CMK (cell line): ENCODE measurements at regions not wholly inside any gene's neighbourhood (a gene's known extent, or its start where the extent isn't known, plus 50 kb on each side); places are given as distances from the start of the nearest gene placed in this dataset.
"Not testable (repeated sequence)": the region's sequence is repeated elsewhere in the genome, so short reads cannot be mapped to it uniquely, and the experiment has no call there.

Experiments used
- DNase-seq: peaks from one replicate; pipeline ENCODE4 v3.0.0-alpha.2; 2010; ENCODE audit warnings: low read depth

DNA sequence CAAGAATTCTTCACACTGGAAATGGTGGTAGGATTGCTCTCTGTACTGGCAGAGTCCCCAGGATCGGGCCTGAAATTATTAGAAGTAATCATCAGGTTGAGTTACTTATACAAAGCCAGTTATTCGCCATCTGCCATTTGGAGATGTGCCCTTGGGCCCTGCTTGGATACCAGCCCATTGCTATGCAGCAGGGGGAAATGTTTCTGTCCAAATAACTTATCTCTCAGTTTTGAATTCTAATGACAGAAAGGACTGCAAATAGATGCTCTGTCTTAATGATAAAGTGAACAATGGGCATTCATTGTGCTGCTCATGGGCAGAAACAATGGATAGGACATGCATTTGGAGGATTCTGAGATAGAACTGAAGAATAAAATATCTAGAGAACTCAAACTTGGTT is 139.1 kb upstream of the PELI2 start:
- no peak for DNase-seq

DNA sequence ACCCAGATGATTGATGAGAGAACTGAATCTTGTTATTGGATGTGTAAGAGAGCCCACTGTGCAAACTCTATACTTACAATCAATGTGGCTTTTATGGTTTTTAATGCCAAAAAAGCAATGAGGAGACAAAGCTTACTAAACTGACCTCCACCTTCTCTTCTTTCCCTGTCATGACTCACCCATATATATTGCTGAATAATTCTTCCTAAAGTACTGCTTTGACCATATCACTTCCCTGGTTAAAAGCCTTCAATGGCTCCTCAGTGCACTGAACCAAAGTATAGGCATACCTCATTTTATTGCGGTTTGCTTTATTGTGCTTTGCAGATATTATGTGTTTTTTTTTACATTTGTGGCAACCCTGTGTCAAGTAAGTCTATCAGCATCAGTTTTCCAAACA is 138.4 kb upstream of the PELI2 start:
- DNase-seq: no peak

DNA sequence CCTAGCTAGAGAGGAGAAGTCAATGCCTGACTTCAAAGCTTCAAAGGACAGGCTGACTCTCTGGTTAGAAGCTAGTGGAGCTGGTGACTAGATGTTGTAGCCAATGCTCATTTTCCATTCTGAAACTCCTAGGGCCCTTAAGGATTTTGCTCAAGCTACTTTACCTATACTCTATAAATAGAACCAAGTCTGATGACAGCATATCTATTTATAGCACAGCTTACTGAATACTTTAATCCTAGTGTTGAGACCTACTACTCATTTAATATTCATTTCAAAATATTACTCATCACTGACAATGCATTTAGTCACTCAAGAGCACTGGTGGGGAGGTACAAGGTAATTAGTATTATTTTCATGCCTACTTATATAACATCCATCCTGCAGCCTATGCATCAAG is 137.2 kb upstream of the PELI2 start:
- no peak for DNase-seq

- no peak for DNase-seq
Observed at GRCh38 chr14:55986069-55986468, 132.1 kb upstream of the PELI2 start.

DNA sequence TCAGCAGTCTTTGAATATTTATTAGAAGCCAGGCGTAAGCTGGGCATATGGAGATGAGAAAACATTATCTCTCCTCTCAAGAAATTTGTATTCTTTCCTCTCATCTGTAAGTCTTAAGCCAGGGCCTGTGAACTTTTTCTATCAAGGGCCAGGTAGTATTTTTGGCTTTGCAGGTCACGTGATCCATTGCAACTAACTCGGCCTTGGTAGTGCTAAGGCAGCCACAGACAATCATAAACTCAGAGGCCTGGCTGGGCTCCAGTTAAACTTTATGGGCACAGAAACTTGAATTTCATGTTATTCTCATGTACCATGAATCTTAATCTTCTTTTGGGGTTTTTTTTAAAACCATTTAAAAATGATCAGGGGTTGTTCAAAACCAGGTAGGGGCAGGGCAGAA is 117.4 kb upstream of the PELI2 start:
- DNase-seq: no peak

DNA sequence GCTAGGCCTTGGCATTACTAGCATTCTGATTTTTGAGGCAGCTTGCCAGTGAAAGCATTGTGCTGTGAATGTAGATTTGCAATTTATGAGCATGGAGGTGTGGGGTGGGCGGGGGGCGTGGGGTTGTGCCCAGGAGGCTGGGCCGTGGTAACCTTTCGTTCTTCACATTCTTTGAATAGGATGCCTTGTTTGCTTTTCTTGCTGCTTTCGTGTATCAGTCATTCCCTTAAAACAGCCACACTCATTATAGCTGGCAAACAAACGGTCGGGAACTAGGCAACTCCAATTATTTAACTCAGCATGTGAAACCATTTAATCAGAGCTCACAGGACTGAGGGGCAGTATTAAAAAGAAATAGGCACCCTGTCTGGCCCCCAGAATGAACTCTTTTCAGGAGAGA is 115.9 kb upstream of the PELI2 start:
- DNase-seq: no peak

- no peak for DNase-seq
Observed at GRCh38 chr14:56002876-56003625, 115.2 kb upstream of the PELI2 start.

DNA sequence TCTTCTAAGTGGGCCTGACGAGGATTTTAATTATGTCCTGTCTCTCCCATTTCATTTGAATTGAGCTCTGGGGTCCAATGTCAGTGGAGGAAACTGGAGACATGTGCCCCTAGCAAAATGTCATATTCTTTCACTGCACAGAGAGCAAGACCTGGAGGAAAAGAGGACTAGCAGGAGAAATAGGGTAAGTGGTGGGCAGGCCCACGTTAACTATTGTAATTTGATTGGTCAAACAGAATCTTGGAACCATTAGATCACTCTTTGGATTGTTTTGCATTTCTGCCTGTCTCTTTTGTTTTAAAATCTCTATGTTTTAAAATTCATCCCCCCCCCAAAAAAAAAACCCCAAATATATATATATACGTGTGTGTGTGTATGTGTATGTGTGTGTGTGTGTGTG is 113.9 kb upstream of the PELI2 start:
- no peak for DNase-seq

DNA sequence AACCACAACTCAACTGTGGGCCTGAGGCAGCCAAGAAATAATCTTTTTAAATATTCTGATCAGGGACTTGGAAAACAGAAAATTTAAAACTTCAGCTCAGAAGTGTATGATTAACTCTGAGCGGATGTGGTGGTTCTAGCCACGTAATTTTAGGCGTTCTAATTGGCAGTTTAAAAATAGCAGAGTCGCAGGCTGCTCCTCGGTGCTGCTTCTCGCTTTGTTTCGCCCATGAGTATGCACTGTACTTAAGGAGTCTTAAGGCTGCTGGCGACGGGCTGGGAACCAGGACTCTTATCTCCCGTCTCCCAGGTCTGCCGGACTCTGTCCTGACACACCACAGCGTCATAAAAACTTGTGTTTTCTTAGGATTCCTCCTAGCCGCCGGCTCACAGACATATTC is 113.4 kb upstream of the PELI2 start:
- DNase-seq: no peak

GRCh38 chr14:56005191-56006053 is 112.8 kb upstream of the PELI2 start:
- DNase-seq: no peak

DNA sequence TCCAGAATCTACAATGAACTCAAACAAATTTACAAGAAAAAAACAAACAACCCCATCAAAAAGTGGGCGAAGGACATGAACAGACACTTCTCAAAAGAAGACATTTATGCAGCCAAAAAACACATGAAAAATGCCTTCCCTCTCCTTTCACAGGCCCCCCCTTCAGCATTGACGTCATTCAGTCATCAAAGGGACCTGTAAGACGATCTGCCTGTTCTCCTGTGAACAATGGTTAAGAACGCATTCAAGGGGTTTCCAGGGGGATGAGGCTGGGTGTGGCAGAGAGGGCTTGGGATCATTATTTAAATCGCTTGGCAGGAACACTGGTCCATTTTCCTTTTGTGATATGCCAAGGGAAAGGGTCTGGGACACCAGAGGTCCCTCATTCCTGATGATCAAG is 110.7 kb upstream of the PELI2 start:
- not testable (repeated sequence) for DNase-seq

DNA sequence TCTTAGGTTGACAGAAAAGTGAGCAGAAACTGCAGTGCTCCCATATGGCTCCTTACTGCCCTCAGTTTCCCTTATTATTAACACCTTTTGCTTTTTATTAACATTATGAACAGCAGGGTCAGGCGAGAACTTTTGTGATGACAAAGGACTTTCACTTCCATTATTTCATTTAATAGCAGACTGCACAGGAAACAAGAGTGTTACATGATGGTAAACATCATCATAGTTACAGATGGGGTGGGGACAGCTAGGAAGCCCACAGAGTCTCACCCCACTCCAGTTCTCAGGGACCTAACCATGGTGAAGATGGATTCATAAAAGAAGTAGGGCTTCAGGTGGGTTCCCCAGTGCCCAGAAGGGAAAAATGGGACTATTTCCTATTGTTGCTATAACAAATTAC is 110.1 kb upstream of the PELI2 start:
- no peak for DNase-seq

DNA sequence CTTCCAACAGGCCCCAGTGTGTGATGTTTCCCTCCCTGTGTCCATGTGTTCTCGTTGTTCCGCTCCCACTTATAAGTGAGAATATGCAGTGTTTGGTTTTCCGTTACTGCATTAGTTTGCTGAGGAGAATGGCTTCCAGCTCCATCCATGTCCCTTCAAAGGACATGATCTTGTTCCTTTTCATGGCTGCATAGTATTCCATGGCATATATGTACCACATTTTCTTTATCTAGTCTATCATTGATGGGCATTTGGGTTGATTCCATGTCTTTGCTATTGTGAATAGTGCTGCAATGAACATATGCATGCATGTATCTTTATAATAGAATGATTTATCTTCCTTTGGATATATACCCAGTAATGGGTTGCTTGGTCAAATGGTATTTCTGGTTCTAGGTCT is 109.5 kb upstream of the PELI2 start:
- DNase-seq: not testable (repeated sequence)

DNA sequence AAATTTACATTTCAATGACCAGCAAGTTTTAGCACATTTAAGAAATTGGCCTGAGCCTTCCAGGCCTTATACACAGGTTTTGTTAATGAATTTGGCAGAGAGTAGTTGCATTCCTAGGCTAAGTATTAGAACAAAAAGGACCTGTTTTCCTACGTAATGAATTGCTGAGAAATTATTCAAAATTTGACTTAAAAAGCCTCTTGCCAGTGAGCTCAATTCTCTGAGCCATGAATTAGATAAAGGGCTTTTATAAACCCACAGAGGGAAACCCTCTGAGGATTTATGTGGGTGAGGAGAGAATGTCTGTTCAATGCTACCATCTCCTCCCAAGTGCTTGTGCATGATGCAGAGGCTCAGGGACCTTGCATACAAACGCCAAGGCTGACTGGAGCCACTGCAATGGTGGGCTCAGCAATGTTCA is 94.5 kb upstream of the PELI2 start:
- no peak for DNase-seq

DNA sequence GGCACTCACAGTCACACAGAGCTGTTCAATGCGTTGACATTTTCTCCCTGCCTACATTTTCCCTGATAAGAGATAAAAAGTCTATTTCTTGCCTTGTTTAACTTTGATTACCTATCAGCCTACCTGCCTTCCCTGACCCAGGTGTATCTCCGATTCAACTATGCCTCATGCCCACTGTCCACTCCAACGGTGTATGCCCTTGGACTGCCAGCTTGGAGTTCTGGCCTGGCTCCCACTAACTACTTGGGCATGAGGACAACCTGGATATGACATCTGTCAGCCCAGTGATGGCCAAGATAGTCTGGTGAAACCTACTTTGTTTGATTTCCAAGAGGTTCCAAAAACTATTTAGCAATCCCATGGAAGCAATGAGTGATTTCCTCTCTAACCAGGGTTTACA is 93.0 kb upstream of the PELI2 start:
- no peak for DNase-seq

- DNase-seq: no peak
Observed at GRCh38 chr14:56026506-56026905, 91.7 kb upstream of the PELI2 start.

- DNase-seq: no peak
Observed at GRCh38 chr14:56027421-56027820, 90.8 kb upstream of the PELI2 start.

- DNase-seq: no peak
Observed at GRCh38 chr14:56027916-56028712, 90.1 kb upstream of the PELI2 start.

DNA sequence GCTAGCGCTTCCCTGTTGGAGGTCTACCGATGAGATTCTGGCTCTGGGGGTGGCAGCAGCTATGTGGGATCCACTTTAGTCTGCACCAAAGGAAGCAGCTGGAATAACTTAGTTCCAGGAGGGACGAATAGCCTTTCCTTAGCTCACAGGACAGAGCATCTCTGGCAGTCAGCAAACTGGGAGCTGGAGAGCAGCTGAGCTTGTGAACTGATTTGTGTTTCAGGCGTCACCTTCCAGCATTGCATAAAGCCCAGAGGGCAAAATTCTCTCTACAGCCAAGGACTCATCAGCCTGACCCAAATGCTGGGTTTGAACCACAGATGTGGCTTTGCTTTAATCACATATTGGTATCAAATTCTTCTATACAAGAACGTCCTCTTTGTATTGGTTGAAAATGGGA is 81.9 kb upstream of the PELI2 start:
- DNase-seq: no peak

GRCh38 chr14:56040121-56040520 is 78.1 kb upstream of the PELI2 start:
- no peak for DNase-seq

DNA sequence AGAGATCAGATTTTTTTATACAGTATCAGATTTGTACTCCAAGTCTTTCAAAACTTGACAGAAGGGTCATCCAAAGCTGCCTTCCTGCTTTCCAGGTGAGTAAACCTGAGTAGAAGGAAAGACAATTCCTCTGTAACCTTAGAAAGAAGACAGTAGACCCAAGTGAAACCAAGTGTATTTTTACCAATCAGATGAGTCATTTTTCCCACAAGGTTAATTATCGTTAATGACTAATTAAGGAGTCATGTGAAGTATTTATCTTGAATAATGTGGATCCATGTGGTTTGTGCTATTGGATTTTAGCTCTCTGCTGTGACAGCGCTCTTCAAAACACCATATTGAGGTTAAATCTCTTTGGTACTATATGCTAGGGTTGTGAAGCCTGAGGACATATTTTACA is 74.0 kb upstream of the PELI2 start:
- DNase-seq: no peak

DNA sequence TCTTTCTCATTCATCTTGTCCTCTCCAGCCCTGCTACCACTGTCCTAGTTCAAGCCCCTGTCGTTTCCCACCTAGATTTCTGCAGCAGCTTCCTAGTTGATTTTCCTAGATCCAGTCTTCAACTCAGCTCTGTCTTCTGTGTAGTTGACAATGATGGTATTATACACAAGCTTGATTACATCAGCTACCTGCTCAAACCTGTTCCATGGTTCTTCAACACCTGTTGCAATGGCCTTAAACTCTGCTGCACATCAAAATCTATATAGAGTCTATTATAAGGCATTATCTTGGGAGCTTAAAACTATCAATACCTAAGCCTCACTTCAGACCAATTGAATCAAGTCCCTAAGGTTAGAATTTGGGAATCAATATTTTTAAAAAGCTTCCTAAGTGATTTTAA is 71.7 kb upstream of the PELI2 start:
- DNase-seq: no peak

DNA sequence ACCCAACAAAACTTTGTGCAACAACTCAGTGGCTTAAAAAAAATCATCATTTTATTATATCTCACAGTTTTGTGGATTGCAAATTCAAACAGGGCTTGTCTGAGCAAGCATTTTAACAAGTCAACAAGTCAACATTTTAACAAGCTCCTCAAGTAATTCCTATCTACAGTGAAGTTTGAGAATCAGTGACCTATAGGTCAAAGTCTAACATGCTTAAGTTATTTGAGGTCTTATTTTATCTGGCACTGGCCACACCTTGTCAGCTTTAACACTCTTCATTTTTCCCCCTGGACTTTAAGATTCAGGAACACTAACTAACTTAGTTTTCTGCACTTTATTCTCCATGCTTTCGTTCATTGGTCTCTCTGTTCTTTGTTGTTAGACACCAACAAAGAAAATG is 71.2 kb upstream of the PELI2 start:
- no peak for DNase-seq
